HG03139 (cell line): ENCODE measurements at regions not wholly inside any gene's neighbourhood (a gene's known extent, or its start where the extent isn't known, plus 50 kb on each side); places are given as distances from the start of the nearest gene placed in this dataset.
"Not testable (repeated sequence)": the region's sequence is repeated elsewhere in the genome, so short reads cannot be mapped to it uniquely, and the experiment has no call there.

Source experiments
- ATAC-seq: cut with Tn5 transposase; IDR thresholded peaks from one replicate; pipeline ENCODE4 v1.9.1; 2021; ENCODE audit not compliant: unreplicated experiment

GRCh38 chr6:19713411-19713810 lies 123.8 kb upstream of the ID4 start:
- ATAC-seq: no peak

DNA sequence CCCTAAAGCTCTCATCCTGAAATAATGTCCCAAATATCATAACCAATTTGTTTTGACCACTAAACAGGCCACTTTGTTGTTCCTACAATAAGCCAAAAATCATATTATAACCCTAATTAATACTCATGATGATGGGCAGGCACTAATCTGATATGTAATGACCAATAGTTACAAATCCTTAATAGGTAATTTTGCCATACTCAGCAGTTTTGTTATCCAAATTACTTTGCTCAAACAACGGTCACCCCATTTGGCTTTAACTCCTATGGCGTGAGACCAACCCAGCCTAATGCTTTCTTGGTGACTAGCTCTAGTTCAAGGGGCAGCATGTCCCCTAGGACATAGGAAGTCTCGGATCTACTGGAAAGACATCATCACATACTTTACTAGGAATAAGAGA lies 123.2 kb upstream of the ID4 start:
- ATAC-seq: no peak

GRCh38 chr6:19714434-19715166 lies 122.6 kb upstream of the ID4 start:
- ATAC-seq: no peak

- ATAC-seq: no peak
These were observed 122.0 kb upstream of the ID4 start for GRCh38 chr6:19715167-19715551.

- ATAC-seq: no peak
These were observed 117.5 kb upstream of the ID4 start for GRCh38 chr6:19719691-19720128.

- no peak for ATAC-seq
These were observed 115.3 kb upstream of the ID4 start for GRCh38 chr6:19721766-19722377.

DNA sequence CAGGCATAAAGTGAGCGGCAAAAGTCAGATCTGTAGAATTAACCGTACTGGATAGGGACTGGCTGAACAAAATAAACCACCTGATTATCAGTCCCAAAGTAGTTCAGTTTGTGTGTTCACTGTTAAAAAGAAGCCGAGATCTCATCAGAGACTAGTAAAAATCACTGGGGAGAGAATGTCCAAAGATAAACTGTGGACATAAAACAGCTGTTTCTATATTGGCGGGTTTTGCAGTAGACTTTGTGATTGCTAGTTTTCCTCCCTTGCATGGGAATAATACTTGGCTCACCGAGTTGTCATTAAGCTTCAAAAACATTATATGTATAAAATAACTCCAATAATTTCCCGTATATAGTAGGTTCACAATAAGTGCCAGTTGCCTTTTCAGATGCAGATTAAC lies 114.2 kb upstream of the ID4 start:
- ATAC-seq: no peak

- ATAC-seq: no peak
These were observed 113.6 kb upstream of the ID4 start for GRCh38 chr6:19723545-19723944.

GRCh38 chr6:19725436-19725835 lies 111.7 kb upstream of the ID4 start:
- ATAC-seq: not testable (repeated sequence)

GRCh38 chr6:19731282-19731681 lies 105.9 kb upstream of the ID4 start:
- no peak for ATAC-seq

- ATAC-seq: no peak
These were observed 103.1 kb upstream of the ID4 start for GRCh38 chr6:19734061-19734460.

GRCh38 chr6:19734519-19734918 lies 102.7 kb upstream of the ID4 start:
- no peak for ATAC-seq

GRCh38 chr6:19736066-19736465 lies 101.1 kb upstream of the ID4 start:
- ATAC-seq: no peak

DNA sequence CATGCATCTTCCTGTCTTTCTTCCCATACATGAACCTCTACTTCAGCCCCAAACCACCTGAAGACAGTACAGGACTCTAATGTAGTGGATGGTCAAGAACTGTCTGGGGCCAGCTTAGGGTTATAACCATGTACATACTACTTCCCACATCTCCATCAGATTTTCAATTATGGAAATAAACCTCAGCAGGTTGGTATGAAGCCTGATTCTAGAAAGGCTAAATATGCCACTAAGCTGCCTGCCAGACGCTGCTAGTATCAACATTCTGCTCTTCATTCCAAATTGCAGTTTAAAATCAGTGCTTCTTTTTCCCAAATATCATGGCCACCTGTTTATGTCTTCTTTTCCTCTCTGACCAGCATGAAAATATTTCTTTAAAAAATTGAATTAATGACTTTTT lies 99.2 kb upstream of the ID4 start:
- no peak for ATAC-seq

- ATAC-seq: no peak
These were observed 87.4 kb upstream of the ID4 start for GRCh38 chr6:19749722-19750121.

GRCh38 chr6:19752746-19753145 lies 84.4 kb upstream of the ID4 start:
- ATAC-seq: no peak

GRCh38 chr6:19753826-19754225 lies 83.3 kb upstream of the ID4 start:
- ATAC-seq: no peak

DNA sequence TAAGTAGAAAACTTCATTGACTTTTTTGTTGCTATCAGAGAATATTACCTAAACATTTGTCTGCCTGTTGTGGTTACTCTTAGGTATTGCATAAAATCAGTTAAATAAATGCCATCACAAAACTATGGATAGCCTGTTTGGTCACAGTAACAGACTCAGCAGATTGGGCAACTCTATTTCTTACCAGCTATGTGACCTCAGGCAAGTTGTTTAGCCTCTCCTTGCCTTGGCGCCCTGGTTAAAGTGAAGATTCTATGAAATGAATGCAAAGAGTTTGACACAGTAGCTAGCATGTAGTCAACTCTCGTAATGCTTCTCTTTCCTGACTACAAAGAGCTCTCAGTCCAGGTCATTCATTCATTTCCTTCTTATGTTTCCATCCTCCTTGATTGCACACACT lies 82.5 kb upstream of the ID4 start:
- no peak for ATAC-seq

GRCh38 chr6:19755181-19755580 lies 82.0 kb upstream of the ID4 start:
- ATAC-seq: no peak

DNA sequence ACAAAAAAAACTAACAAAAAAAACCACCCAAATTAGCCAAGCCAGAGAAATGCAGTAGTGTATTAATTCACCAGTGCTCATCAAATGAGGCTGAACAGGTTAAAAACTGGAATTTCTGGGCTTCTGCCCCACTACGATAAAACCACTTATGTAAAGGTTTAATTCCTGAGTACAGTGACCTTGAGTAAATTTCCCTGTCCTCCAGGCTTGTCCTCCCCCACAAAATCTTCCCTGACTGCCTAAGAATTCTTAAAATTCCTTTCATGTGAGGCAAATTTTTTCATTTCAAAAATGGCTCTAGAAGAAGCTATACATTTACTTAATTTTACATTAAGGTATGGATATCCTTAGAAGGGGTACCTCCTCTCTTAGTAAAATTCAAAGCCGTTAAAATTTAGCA lies 80.1 kb upstream of the ID4 start:
- ATAC-seq: no peak

- no peak for ATAC-seq
These were observed 77.9 kb upstream of the ID4 start for GRCh38 chr6:19759117-19759880.

- ATAC-seq: no peak
These were observed 76.0 kb upstream of the ID4 start for GRCh38 chr6:19761121-19761520.
